GM23248 (cell line): ENCODE measurements at regions not wholly inside any gene's neighbourhood (a gene's known extent, or its start where the extent isn't known, plus 50 kb on each side); places are given as distances from the start of the nearest gene placed in this dataset.

Experiments
- DNase-seq: peaks from one replicate; pipeline ENCODE4 v3.0.0-alpha.2; 2015
- H2AFZ ChIP-seq: fragments of 200-600 bp; sonication (generic); 2 replicates; pipeline ENCODE4 v1.6.1; 2016; ENCODE audit warnings: antibody characterized with exemption
- H3F3A ChIP-seq: fragments of 200-600 bp; sonication (generic); 2 replicates; pipeline ENCODE4 v1.6.1; 2016; ENCODE audit warnings: mild to moderate bottlenecking, antibody characterized with exemption, mixed run types; ENCODE audit not compliant: insufficient read depth
- H3K27ac ChIP-seq: fragments of 200-600 bp; sonication (generic); 2 replicates; pipeline ENCODE4 v1.5.1; 2016; ENCODE audit warnings: mild to moderate bottlenecking
- H3K27me3 ChIP-seq: fragments of 200-600 bp; sonication (generic); replicated peaks from 2 replicates; pipeline ENCODE4 v1.6.1; 2016; ENCODE audit warnings: mild to moderate bottlenecking; ENCODE audit not compliant: insufficient read depth
- H3K36me3 ChIP-seq: fragments of 200-600 bp; sonication (generic); 2 replicates; pipeline ENCODE4 v1.6.1; 2016; ENCODE audit warnings: low read depth, mild to moderate bottlenecking
- H3K4me1 ChIP-seq: fragments of 200-600 bp; sonication (generic); 2 replicates; pipeline ENCODE4 v1.6.1; 2016; ENCODE audit warnings: mild to moderate bottlenecking; ENCODE audit not compliant: insufficient read depth
- H3K4me2 ChIP-seq: fragments of 200-600 bp; sonication (generic); one replicate; pipeline ENCODE4 v1.6.1; 2016; ENCODE audit warnings: mild to moderate bottlenecking; ENCODE audit not compliant: unreplicated experiment
- H3K4me3 ChIP-seq: fragments of 200-600 bp; sonication (generic); 2 replicates; pipeline ENCODE4 v1.5.1; 2016; ENCODE audit warnings: mild to moderate bottlenecking
- H3K79me2 ChIP-seq: fragments of 200-600 bp; sonication (generic); 2 replicates; pipeline ENCODE4 v1.6.1; 2016; ENCODE audit warnings: mild to moderate bottlenecking; ENCODE audit not compliant: insufficient read depth
- H3K9ac ChIP-seq: fragments of 200-600 bp; sonication (generic); 2 replicates; pipeline ENCODE4 v1.6.1; 2016; ENCODE audit warnings: mild to moderate bottlenecking
- H3K9me2 ChIP-seq: fragments of 200-600 bp; sonication (generic); 2 replicates; pipeline ENCODE4 v1.6.1; 2016; ENCODE audit warnings: mixed run types, mild to moderate bottlenecking, moderate library complexity; ENCODE audit not compliant: insufficient read depth
- H3K9me3 ChIP-seq: fragments of 200-600 bp; sonication (generic); one replicate; pipeline ENCODE4 v1.6.1; 2017; ENCODE audit warnings: low read depth
- H4K20me1 ChIP-seq: fragments of 200-600 bp; sonication (generic); 2 replicates; pipeline ENCODE4 v1.6.0; 2016; ENCODE audit not compliant: insufficient read depth
- EZH2 ChIP-seq: fragments of 200-600 bp; sonication (generic); IDR thresholded peaks from 2 replicates; pipeline ENCODE4 v1.6.1; 2018; ENCODE audit warnings: antibody characterized with exemption, mild to moderate bottlenecking; ENCODE audit not compliant: insufficient read depth, poor library complexity, severe bottlenecking
- EZH2phosphoT487 ChIP-seq: fragments of 200-600 bp; sonication (generic); IDR thresholded peaks from 2 replicates; pipeline ENCODE4 v1.6.1; 2018; ENCODE audit warnings: antibody characterized with exemption, moderate library complexity, mild to moderate bottlenecking, low read depth; ENCODE audit not compliant: insufficient read depth
- WGBS, 2 experiments: methylation state at CpG; one replicate each; pipeline ENCODE4 v1.1.6; 2015 to 2017; ENCODE audit warnings: low lambda C conversion rate in 2 of 2, low coverage in 1 of 2; ENCODE audit errors: missing lambda C conversion rate in 2 of 2; 5-methylcytosine and 5-hydroxymethylcytosine counted together
- in situ Hi-C: fragments of 300-500 bp; cut with MboI; formaldehyde crosslinking; loops from 2 replicates; pipeline ENCODE4 v1.15.0; 2020

DNA sequence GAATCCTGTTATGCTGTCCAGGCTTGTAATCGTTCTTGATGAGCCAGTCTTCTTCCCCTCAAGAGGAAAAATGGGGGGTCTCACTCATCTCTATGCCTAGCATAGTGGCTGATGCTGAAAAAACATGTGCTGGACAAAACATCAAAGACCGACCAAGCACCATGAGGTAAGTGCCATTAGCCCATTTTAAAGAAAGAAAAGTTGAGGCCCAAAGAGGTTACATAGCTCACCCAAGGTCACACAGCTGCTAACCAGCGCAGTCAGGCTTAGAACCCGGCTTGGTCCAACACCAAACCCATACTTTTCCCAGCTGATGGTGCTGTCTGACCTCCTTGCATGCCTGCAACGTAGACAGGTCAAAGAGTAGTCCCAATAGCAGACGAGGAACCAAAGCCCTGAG, 156.4 kb downstream of the INHBB start:
- H3K9ac ChIP-seq = no peak overlapping the region
- no peaks in the 10 kb centered on the region for H3F3A ChIP-seq
- 80 to 83% methylated on average over 6 of the region's 6 CpGs for WGBS, 2 experiments
- no peak overlapping the region for H3K4me3 ChIP-seq
- in situ Hi-C loops = no loop called here
- H4K20me1 ChIP-seq = no peaks in the 10 kb centered on the region
- H3K27ac ChIP-seq = no peak overlapping the region
- no peak overlapping the region for H2AFZ ChIP-seq
- H3K9me3 ChIP-seq = no peaks in the 10 kb centered on the region
- no peak overlapping the region for H3K4me2 ChIP-seq
- H3K36me3 ChIP-seq = no peaks in the 10 kb centered on the region
- H3K79me2 ChIP-seq = no peaks in the 10 kb centered on the region
- peaks cover 10% of the 10 kb centered on the region for H3K4me1 ChIP-seq
- no peak for DNase-seq
- TF ChIP-seq EZH2 = no peak
- TF ChIP-seq EZH2phosphoT487 = no peak
- H3K9me2 ChIP-seq = no peaks in the 10 kb centered on the region
- no peaks in the 10 kb centered on the region for H3K27me3 ChIP-seq

DNA sequence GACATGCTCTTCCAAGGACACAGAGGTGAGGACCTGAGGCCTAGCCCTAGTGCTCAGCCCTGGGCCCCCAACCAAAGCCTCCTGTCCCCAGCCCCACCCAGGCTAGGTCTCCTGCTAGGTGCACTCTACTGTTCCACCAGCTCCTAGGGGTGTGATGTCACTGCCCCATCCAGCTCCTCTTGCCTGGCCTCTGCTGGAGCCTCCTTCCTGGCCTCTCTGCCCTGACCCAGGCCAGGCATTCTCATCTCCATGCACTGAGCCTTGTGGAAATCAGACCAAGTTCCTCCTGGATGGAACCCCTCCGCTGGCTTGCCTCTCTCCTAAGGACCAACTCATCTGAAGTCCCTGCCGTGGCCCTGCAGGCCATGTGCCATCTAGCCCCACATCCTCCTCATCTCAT, 156.8 kb downstream of the INHBB start:
- H3K9ac ChIP-seq = no peak overlapping the region
- in situ Hi-C loops = no loop called here
- H3K9me2 ChIP-seq = no peaks in the 10 kb centered on the region
- no peaks in the 10 kb centered on the region for H3K27me3 ChIP-seq
- H3K4me1 ChIP-seq = peaks cover 10% of the 10 kb centered on the region
- WGBS, 2 experiments = 100% methylated on average over 2 of the region's 2 CpGs
- H3K4me2 ChIP-seq = no peak overlapping the region
- H2AFZ ChIP-seq = no peak overlapping the region
- H4K20me1 ChIP-seq = no peaks in the 10 kb centered on the region
- H3F3A ChIP-seq = no peaks in the 10 kb centered on the region
- no peak overlapping the region for H3K27ac ChIP-seq
- no peak for TF ChIP-seq EZH2
- TF ChIP-seq EZH2phosphoT487 = no peak
- no peak for DNase-seq
- H3K79me2 ChIP-seq = no peaks in the 10 kb centered on the region
- no peaks in the 10 kb centered on the region for H3K9me3 ChIP-seq
- no peaks in the 10 kb centered on the region for H3K36me3 ChIP-seq
- H3K4me3 ChIP-seq = no peak overlapping the region

GRCh38 chr2:120503206-120503792, 157.4 kb downstream of the INHBB start:
- TF ChIP-seq EZH2phosphoT487 = no peak
- no peak for TF ChIP-seq EZH2
- no peaks in the 10 kb centered on the region for H3K27me3 ChIP-seq
- in situ Hi-C loops = no loop called here
- H3K9ac ChIP-seq = no peak overlapping the region
- no peaks in the 10 kb centered on the region for H3K79me2 ChIP-seq
- H3K4me1 ChIP-seq = peaks cover 10% of the 10 kb centered on the region
- no peaks in the 10 kb centered on the region for H3K9me3 ChIP-seq
- no peak overlapping the region for H3K4me3 ChIP-seq
- H3K4me2 ChIP-seq = no peak overlapping the region
- no peaks in the 10 kb centered on the region for H4K20me1 ChIP-seq
- 81 to 83% methylated on average over 17 of the region's 17 CpGs for WGBS, 2 experiments
- H3K36me3 ChIP-seq = no peaks in the 10 kb centered on the region
- H3F3A ChIP-seq = no peaks in the 10 kb centered on the region
- no peaks in the 10 kb centered on the region for H3K9me2 ChIP-seq
- DNase-seq = no peak
- no peak overlapping the region for H2AFZ ChIP-seq
- no peak overlapping the region for H3K27ac ChIP-seq

GRCh38 chr2:120503793-120504571, 158.0 kb downstream of the INHBB start:
- H3K79me2 ChIP-seq = no peaks in the 10 kb centered on the region
- no peaks in the 10 kb centered on the region for H4K20me1 ChIP-seq
- no peaks in the 10 kb centered on the region for H3F3A ChIP-seq
- no peak overlapping the region for H3K4me3 ChIP-seq
- peaks cover 10% of the 10 kb centered on the region for H3K4me1 ChIP-seq
- no peak overlapping the region for H3K4me2 ChIP-seq
- H2AFZ ChIP-seq = peak overlapping the region; percentile 71
- WGBS, 2 experiments = 49% methylated on average over 23 of the region's 23 CpGs
- H3K27me3 ChIP-seq = no peaks in the 10 kb centered on the region
- TF ChIP-seq EZH2phosphoT487 = no peak
- TF ChIP-seq EZH2 = no peak
- no peaks in the 10 kb centered on the region for H3K9me3 ChIP-seq
- H3K9me2 ChIP-seq = no peaks in the 10 kb centered on the region
- H3K27ac ChIP-seq = no peak overlapping the region
- no peaks in the 10 kb centered on the region for H3K36me3 ChIP-seq
- DNase-seq = peak; percentile 93
- in situ Hi-C loops = no loop called here
- H3K9ac ChIP-seq = peak overlapping the region; percentile 58
